Breast epithelium (tissue), 4 donors: ENCODE measurements at regions not wholly inside any gene's neighbourhood (a gene's known extent, or its start where the extent isn't known, plus 50 kb on each side); places are given as distances from the start of the nearest gene placed in this dataset.
A peak's percentile ranks its signal among the peaks of the same experiment; 100 is the strongest.

Experiments
- DNase-seq, 2 donors: peaks; one replicate each; pipeline ENCODE4 v3.0.0-alpha.2; 2019; ENCODE audit warnings: low spot score in 2 of 2
- H3K27ac ChIP-seq, 2 donors: fragments of 200-600 bp; sonication (generic) in 1 of 2; one replicate each; pipeline ENCODE4 v1.5.1; 2016 to 2019; ENCODE audit warnings: mild to moderate bottlenecking in 1 of 2
- H3K27me3 ChIP-seq, 2 donors: fragments of 200-600 bp; sonication (generic) in 1 of 2; one replicate each; pipeline versions ENCODE4 v1.5.1 to v1.6.0; 2017 to 2019; ENCODE audit warnings: control low read depth in 1 of 2, mild to moderate bottlenecking in 1 of 2
- H3K36me3 ChIP-seq: fragments of 200-600 bp; one replicate; pipeline ENCODE4 v1.5.1; 2019
- H3K4me1 ChIP-seq, 2 donors: fragments of 200-600 bp; sonication (generic); one replicate each; pipeline ENCODE4 v1.5.1; 2016 to 2019; ENCODE audit warnings: control low read depth in 1 of 2
- H3K4me3 ChIP-seq, 3 donors: fragments of 200-600 bp; sonication (generic); 1 replicate in 2 of 3; 2 replicates in 1 of 3; pipeline ENCODE4 v1.5.1; 2016 to 2019; ENCODE audit warnings: mild to moderate bottlenecking in 3 of 3, moderate library complexity in 2 of 3
- H3K9me3 ChIP-seq, 2 donors: fragments of 200-600 bp; sonication (generic) in 1 of 2; one replicate each; pipeline ENCODE4 v1.5.1; 2016 to 2019; ENCODE audit warnings: control low read depth in 1 of 2
- CTCF ChIP-seq, 3 donors: fragments of 450-650 bp; IDR thresholded peaks; one replicate each; pipeline ENCODE4 v1.5.1; 2016 to 2017; ENCODE audit warnings: antibody characterized with exemption in 3 of 3, mild to moderate bottlenecking in 3 of 3, moderate library complexity in 3 of 3
- POLR2A ChIP-seq: fragments of 450-650 bp; IDR thresholded peaks from one replicate; pipeline ENCODE4 v1.6.1; 2016; ENCODE audit warnings: antibody characterized with exemption, mild to moderate bottlenecking, moderate library complexity
- POLR2AphosphoS5 ChIP-seq, 3 donors: sonication (generic); formaldehyde crosslinking; IDR thresholded peaks; one replicate each; pipeline ENCODE4 v1.6.1; 2017; ENCODE audit warnings: antibody characterized with exemption in 3 of 3
- intact Hi-C: fragments of 100-400 bp; cut with DNase I; formaldehyde crosslinking; loops from one replicate; pipeline ENCODE4 v1.15.1; 2023; ENCODE audit warnings: low total_unique reads

- Histone ChIP-seq H3K27ac (no peak overlapping the region), H3K4me1 (no peaks in the 10 kb centered on the region), H3K36me3 (no peaks in the 10 kb centered on the region), H3K4me3 (no peak overlapping the region), H3K27me3 (no peaks in the 10 kb centered on the region), H3K9me3 (no peaks in the 10 kb centered on the region)
- no peak for DNase-seq
- TF ChIP-seq CTCF (IDR thresholded peaks at IDR 0.05), result no peak
- no peak for TF ChIP-seq POLR2A
- intact Hi-C loops, result no loop called here
Observed at GRCh38 chr7:49397750-49398149, 375.7 kb upstream of the VWC2 start.

GRCh38 chr7:49398236-49398635, 375.2 kb upstream of the VWC2 start:
- Histone ChIP-seq H3K36me3 (no peaks in the 10 kb centered on the region), H3K9me3 (no peaks in the 10 kb centered on the region), H3K4me3 (no peak overlapping the region), H3K27ac (no peak overlapping the region), H3K4me1 (no peaks in the 10 kb centered on the region), H3K27me3 (no peaks in the 10 kb centered on the region)
- no peak for TF ChIP-seq CTCF (IDR thresholded peaks at IDR 0.05)
- TF ChIP-seq POLR2AphosphoS5 (IDR thresholded peaks at IDR 0.05), result no peak
- no peak for TF ChIP-seq POLR2A
- DNase-seq, result no peak
- intact Hi-C loops, result no loop called here

GRCh38 chr7:49398746-49399145, 374.7 kb upstream of the VWC2 start:
- DNase-seq, result no peak
- Histone ChIP-seq H3K9me3 (no peaks in the 10 kb centered on the region), H3K4me1 (no peaks in the 10 kb centered on the region), H3K36me3 (no peaks in the 10 kb centered on the region), H3K27me3 (no peaks in the 10 kb centered on the region), H3K4me3 (no peak overlapping the region), H3K27ac (no peak overlapping the region)
- intact Hi-C loops, result no loop called here
- TF ChIP-seq POLR2A (no peak), CTCF (IDR thresholded peaks at IDR 0.05) (no peak), POLR2AphosphoS5 (IDR thresholded peaks at IDR 0.05) (no peak)

GRCh38 chr7:49400891-49401550, 372.4 kb upstream of the VWC2 start:
- H3K4me1 ChIP-seq, result no peaks in the 10 kb centered on the region
- no peak for TF ChIP-seq POLR2AphosphoS5 (IDR thresholded peaks at IDR 0.05)
- TF ChIP-seq POLR2A, result no peak
- TF ChIP-seq CTCF (IDR thresholded peaks at IDR 0.05), result no peak
- no peaks in the 10 kb centered on the region for H3K27me3 ChIP-seq
- no peaks in the 10 kb centered on the region for H3K9me3 ChIP-seq
- DNase-seq, result no peak
- intact Hi-C loops, result no loop called here
- no peaks in the 10 kb centered on the region for H3K36me3 ChIP-seq
- no peak overlapping the region for H3K4me3 ChIP-seq
- no peak overlapping the region for H3K27ac ChIP-seq

GRCh38 chr7:49403844-49404243, 369.6 kb upstream of the VWC2 start:
- Histone ChIP-seq H3K27ac (no peak overlapping the region), H3K27me3 (no peaks in the 10 kb centered on the region), H3K36me3 (no peaks in the 10 kb centered on the region), H3K9me3 (no peaks in the 10 kb centered on the region), H3K4me1 (no peaks in the 10 kb centered on the region), H3K4me3 (no peak overlapping the region)
- intact Hi-C loops, result no loop called here
- TF ChIP-seq POLR2A (no peak), CTCF (IDR thresholded peaks at IDR 0.05) (no peak), POLR2AphosphoS5 (IDR thresholded peaks at IDR 0.05) (no peak)
- DNase-seq, result peak in 1 of 2 donors; percentile 19
